PC-3 (cell line): ENCODE measurements at regions not wholly inside any gene's neighbourhood (a gene's known extent, or its start where the extent isn't known, plus 50 kb on each side); places are given as distances from the start of the nearest gene placed in this dataset.

Source experiments
- ATAC-seq: fragments of 200-7000 bp; cut with Tn5 transposase; 2 replicates; pipeline ENCODE4 v1.9.1; 2020; ENCODE audit warnings: mild to moderate bottlenecking, moderate library complexity
- BruUV-seq: library from RNA; stranded (reverse); fragments of 400-500 nt; replicated peaks from 2 replicates; lab custom pipeline; 2021; lab: Mats Ljungman, UMichigan
- CTCF ChIA-PET: fragments of 300-600 bp; sonication (Branson Sonifier 250); formaldehyde crosslinking; loops from one replicate; lab custom pipeline; 2022; ENCODE audit warnings: antibody characterized with exemption; lab: Charles Lee
- POLR2A ChIA-PET: fragments of 300-600 bp; sonication (Branson Sonifier 250); formaldehyde crosslinking; loops from one replicate; lab custom pipeline; 2022; ENCODE audit warnings: antibody characterized with exemption; ENCODE audit not compliant: unreplicated experiment; lab: Charles Lee
- DNase-seq: peaks from one replicate; pipeline ENCODE4 v3.0.0-alpha.2; 2015
- H2AFZ ChIP-seq: fragments of 300-600 bp; sonication (generic); 2 replicates; pipeline ENCODE4 v1.6.0; 2016; ENCODE audit warnings: antibody characterized with exemption, low read length
- H3F3A ChIP-seq: fragments of 300-600 bp; sonication (generic); one replicate; pipeline ENCODE4 v1.6.0; 2017; ENCODE audit warnings: antibody characterized with exemption, low read length, control low read depth, mild to moderate bottlenecking; ENCODE audit not compliant: unreplicated experiment
- H3K27ac ChIP-seq: fragments of 300-600 bp; sonication (generic); 2 replicates; pipeline ENCODE4 v1.5.1; 2016; ENCODE audit warnings: mild to moderate bottlenecking, low read length
- H3K27me3 ChIP-seq: fragments of 300-600 bp; sonication (generic); 2 replicates; pipeline ENCODE4 v1.6.1; 2016; ENCODE audit warnings: low read length, mixed read lengths
- H3K36me3 ChIP-seq: fragments of 300-600 bp; sonication (generic); 2 replicates; pipeline ENCODE4 v1.6.1; 2016; ENCODE audit warnings: low read depth, mixed run types, low read length, mixed read lengths
- H3K4me1 ChIP-seq: fragments of 300-600 bp; sonication (generic); 2 replicates; pipeline ENCODE4 v1.5.1; 2016; ENCODE audit warnings: low read length; ENCODE audit not compliant: insufficient read depth
- H3K4me2 ChIP-seq: fragments of 300-600 bp; sonication (generic); 2 replicates; pipeline ENCODE4 v1.6.0; 2016; ENCODE audit warnings: low read length
- H3K4me3 ChIP-seq: fragments of 300-600 bp; sonication (generic); 2 replicates; pipeline ENCODE4 v1.5.1; 2016; ENCODE audit warnings: mild to moderate bottlenecking, low read length, mixed read lengths
- H3K79me2 ChIP-seq: fragments of 300-600 bp; sonication (generic); 2 replicates; pipeline ENCODE4 v1.6.1; 2017; ENCODE audit warnings: low read length, mixed read lengths
- H3K9ac ChIP-seq: fragments of 300-600 bp; sonication (generic); 2 replicates; pipeline ENCODE4 v1.6.0; 2016; ENCODE audit warnings: mild to moderate bottlenecking, low read length
- H3K9me2 ChIP-seq: fragments of 300-600 bp; sonication (generic); replicated peaks from 2 replicates; pipeline ENCODE4 v1.6.1; 2016; ENCODE audit warnings: mixed run types, low read length, mixed read lengths
- H3K9me3 ChIP-seq: fragments of 300-600 bp; sonication (generic); 2 replicates; pipeline ENCODE4 v1.6.1; 2016; ENCODE audit warnings: low read length, mixed read lengths
- H4K20me1 ChIP-seq: fragments of 300-600 bp; sonication (generic); 2 replicates; pipeline ENCODE4 v1.6.1; 2016; ENCODE audit warnings: low read length, mixed read lengths
- EZH2 ChIP-seq: fragments of 300-600 bp; sonication (generic); IDR thresholded peaks from one replicate; pipeline ENCODE4 v1.6.1; 2017; ENCODE audit warnings: antibody characterized with exemption, mild to moderate bottlenecking, low read length; ENCODE audit not compliant: unreplicated experiment
- EZH2phosphoT487 ChIP-seq: fragments of 300-600 bp; sonication (generic); IDR thresholded peaks from 2 replicates; pipeline ENCODE4 v1.6.1; 2018; ENCODE audit warnings: mild to moderate bottlenecking, antibody characterized with exemption, low read length, borderline replicate concordance
- intact Hi-C: fragments of 100-400 bp; cut with micrococcal nuclease; formaldehyde crosslinking; loops from 2 replicates; pipeline ENCODE4 v1.9.0; 2023
- TF ChIP-seq, protein P1 (sequence below): fragments of 300-600 bp; sonication (generic); conservative IDR thresholded peaks from 2 replicates; pipeline ENCODE4 v1.5.1; 2017; ENCODE audit warnings: antibody characterized with exemption, low read depth, mild to moderate bottlenecking, low read length

DNA sequence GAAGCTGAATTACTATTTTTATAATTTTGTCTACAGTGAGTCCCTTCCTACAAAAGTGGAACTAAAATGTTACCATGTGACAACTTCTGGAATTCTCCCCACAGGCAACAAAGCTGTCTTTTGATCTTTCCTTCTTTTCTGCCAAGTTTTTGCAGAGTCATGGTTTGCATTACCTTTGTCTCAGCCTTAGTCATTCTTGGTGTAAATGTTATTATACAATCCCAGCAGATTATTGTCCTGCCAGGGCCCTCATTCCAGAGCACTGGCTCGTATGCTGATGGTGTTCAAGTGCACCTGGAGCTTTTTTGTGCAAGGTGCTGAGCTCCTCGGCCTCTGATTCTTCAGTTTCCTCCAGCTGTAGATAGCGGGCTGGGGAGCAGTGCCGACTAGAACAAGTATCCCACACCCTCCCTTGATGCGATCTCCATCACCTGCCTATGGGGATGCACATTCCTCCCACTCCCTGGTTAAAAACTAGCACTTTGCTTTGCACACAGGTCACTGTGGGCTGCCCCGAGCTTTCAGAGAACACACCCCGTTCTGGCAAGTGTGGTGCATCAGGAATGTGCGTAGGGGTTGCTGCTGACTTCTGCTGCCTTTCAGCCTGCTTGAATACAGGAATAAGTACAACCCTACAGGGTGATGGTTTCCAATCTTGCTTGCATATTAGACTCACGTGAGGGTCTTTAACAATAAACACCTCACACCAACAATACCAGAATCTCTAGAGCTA is 263.6 kb downstream of the RNF144A start:
- no TSS peak for BruUV-seq
- Histone ChIP-seq H4K20me1 (no peaks in the 10 kb centered on the region), H3K36me3 (no peaks in the 10 kb centered on the region), H3K4me1 (peaks cover 15% of the 10 kb centered on the region), H2AFZ (peak overlapping the region; percentile 71), H3K27me3 (no peaks in the 10 kb centered on the region), H3K9me3 (no peaks in the 10 kb centered on the region), H3K27ac (peak overlapping the region; percentile 61), H3K4me2 (peak overlapping the region; percentile 79), H3K79me2 (no peaks in the 10 kb centered on the region), H3K9ac (no peak overlapping the region), H3K4me3 (peak overlapping the region; percentile 47; the same call in 1 of the 2 replicates), H3F3A (no peaks in the 10 kb centered on the region), H3K9me2 (no peaks in the 10 kb centered on the region)
- ATAC-seq (peak; percentile 99), DNase-seq (peak; percentile 95)
- ChIA-PET POLR2A (interaction anchor here (0.5 to 0.8 kb wide), 4 partner anchors 9 to 1236 kb away, joined by 3 to 26 read pairs (median 8); no protein-coding TSS in a partner anchor), CTCF (interaction anchor here (0.5 to 0.7 kb wide), 2 partner anchors 29 to 213 kb away, joined by 4 read pairs; no protein-coding TSS in a partner anchor)
- TF ChIP-seq EZH2 (no peak), EZH2phosphoT487 (no peak)
- TF ChIP-seq, protein P1, sequence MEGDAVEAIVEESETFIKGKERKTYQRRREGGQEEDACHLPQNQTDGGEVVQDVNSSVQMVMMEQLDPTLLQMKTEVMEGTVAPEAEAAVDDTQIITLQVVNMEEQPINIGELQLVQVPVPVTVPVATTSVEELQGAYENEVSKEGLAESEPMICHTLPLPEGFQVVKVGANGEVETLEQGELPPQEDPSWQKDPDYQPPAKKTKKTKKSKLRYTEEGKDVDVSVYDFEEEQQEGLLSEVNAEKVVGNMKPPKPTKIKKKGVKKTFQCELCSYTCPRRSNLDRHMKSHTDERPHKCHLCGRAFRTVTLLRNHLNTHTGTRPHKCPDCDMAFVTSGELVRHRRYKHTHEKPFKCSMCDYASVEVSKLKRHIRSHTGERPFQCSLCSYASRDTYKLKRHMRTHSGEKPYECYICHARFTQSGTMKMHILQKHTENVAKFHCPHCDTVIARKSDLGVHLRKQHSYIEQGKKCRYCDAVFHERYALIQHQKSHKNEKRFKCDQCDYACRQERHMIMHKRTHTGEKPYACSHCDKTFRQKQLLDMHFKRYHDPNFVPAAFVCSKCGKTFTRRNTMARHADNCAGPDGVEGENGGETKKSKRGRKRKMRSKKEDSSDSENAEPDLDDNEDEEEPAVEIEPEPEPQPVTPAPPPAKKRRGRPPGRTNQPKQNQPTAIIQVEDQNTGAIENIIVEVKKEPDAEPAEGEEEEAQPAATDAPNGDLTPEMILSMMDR, result no peak
- intact Hi-C loops, result no loop called here

DNA sequence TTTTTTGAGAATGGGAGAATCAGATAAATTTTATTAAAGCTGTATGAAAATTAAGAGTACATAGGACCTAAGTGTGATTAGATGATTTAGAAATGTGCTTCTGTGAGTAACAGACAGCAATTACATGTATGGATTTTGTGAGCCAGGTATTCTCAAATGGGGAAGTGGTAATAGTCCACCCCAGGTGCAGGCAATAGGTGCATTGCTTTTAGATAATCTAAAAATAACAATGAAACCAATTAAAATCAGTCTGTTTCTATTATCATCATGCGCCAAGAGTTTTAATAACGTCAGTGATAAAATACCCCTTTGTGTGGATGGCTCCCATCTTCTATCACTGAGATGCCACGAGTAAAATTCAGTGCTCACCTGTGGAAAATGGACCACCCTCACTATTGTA is 265.3 kb downstream of the RNF144A start:
- Histone ChIP-seq H3K79me2 (no peaks in the 10 kb centered on the region), H2AFZ (no peak overlapping the region), H3K9me2 (no peaks in the 10 kb centered on the region), H3K4me1 (peaks cover 15% of the 10 kb centered on the region), H3K36me3 (no peaks in the 10 kb centered on the region), H3F3A (no peaks in the 10 kb centered on the region), H4K20me1 (no peaks in the 10 kb centered on the region), H3K4me2 (no peak overlapping the region), H3K27me3 (no peaks in the 10 kb centered on the region), H3K9ac (no peak overlapping the region), H3K9me3 (no peaks in the 10 kb centered on the region), H3K4me3 (no peak overlapping the region), H3K27ac (no peak overlapping the region)
- TF ChIP-seq EZH2 (no peak), EZH2phosphoT487 (no peak)
- TF ChIP-seq, protein P1, result no peak
- ATAC-seq, result no peak
- POLR2A ChIA-PET, result no interaction called here
- intact Hi-C loops, result no loop called here
- BruUV-seq, result no TSS peak
- no peak for DNase-seq
- CTCF ChIA-PET, result no interaction called here

DNA sequence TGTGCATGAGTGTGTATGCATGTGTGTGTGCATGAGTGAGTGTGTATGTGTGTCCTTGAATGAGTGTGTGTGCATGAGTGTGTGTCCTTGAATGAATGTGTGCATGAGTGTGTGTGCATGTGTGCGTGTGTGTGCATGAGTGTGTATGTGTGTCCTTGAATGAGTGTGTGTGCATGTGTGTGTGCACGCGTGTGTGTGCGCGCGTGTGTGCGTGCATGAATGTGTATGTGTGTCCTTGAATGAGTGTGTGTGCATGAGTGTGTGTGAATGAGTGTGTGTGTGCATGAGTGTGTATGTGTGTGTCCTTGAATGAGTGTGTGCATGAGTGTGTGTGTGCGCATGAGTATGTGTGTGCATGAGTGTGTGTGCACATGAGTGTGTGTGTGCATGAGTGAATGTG is 271.9 kb downstream of the RNF144A start:
- intact Hi-C loops, result no loop called here
- TF ChIP-seq EZH2phosphoT487 (no peak), EZH2 (no peak)
- TF ChIP-seq, protein P1, result no peak
- ATAC-seq, result no peak
- no peaks in the 10 kb centered on the region for H3K9me3 ChIP-seq
- no peaks in the 10 kb centered on the region for H3K79me2 ChIP-seq
- no peak overlapping the region for H3K9ac ChIP-seq
- no peaks in the 10 kb centered on the region for H4K20me1 ChIP-seq
- H3K9me2 ChIP-seq, result no peaks in the 10 kb centered on the region
- no peaks in the 10 kb centered on the region for H3K27me3 ChIP-seq
- H3K36me3 ChIP-seq, result no peaks in the 10 kb centered on the region
- BruUV-seq, result no TSS peak
- H3K27ac ChIP-seq, result no peak overlapping the region
- H3K4me2 ChIP-seq, result no peak overlapping the region
- CTCF ChIA-PET, result no interaction called here
- H3K4me1 ChIP-seq, result peaks cover 10% of the 10 kb centered on the region; the same call in 1 of the 2 replicates
- no peaks in the 10 kb centered on the region for H3F3A ChIP-seq
- no peak overlapping the region for H3K4me3 ChIP-seq
- no peak for DNase-seq
- POLR2A ChIA-PET, result no interaction called here
- H2AFZ ChIP-seq, result no peak overlapping the region
